Right lobe of liver (tissue), 4 donors: ENCODE measurements at regions not wholly inside any gene's neighbourhood (a gene's known extent, or its start where the extent isn't known, plus 50 kb on each side); places are given as distances from the start of the nearest gene placed in this dataset.

Experiments
- POLR2A ChIP-seq: fragments of 450-650 bp; IDR thresholded peaks from one replicate; pipeline ENCODE4 v1.6.1; 2017; ENCODE audit warnings: antibody characterized with exemption, mild to moderate bottlenecking
- TF ChIP-seq, protein P1 (sequence below), 4 donors: fragments of 200-600 bp in 3 of 4; fragments of 450-650 bp in 1 of 4; IDR thresholded peaks; one replicate each; pipeline versions ENCODE4 v1.5.1 to v1.8.0; 2016 to 2022; ENCODE audit warnings: antibody characterized with exemption in 4 of 4, mild to moderate bottlenecking in 2 of 4
- donor health status: DM: no; HTN: no; CAD: no.
- donor health status: DM: no; HTN: no; CAD: no.
- donor health status: DM: no; HTN: yes; CAD: no.

DNA sequence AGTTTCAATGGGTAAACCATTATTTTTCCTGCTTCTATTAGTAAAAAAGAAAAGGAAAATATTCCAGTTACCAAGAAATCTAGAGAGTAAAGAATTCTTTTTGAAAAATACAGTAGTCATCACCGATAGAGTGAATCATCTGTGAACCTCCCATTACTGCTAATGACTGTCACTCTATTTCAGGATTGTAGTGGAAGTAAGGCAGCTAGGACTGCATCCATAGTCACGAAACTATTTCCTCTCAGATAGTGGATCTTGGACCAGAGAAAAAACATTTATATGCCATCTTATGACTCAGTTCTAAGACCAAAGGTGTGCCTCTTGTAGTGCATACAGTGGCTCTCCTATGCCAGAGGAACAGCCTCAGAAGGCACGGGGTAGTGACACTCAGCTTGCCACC, 173.9 kb upstream of the PLEKHA5 start:
- TF ChIP-seq, protein P1, sequence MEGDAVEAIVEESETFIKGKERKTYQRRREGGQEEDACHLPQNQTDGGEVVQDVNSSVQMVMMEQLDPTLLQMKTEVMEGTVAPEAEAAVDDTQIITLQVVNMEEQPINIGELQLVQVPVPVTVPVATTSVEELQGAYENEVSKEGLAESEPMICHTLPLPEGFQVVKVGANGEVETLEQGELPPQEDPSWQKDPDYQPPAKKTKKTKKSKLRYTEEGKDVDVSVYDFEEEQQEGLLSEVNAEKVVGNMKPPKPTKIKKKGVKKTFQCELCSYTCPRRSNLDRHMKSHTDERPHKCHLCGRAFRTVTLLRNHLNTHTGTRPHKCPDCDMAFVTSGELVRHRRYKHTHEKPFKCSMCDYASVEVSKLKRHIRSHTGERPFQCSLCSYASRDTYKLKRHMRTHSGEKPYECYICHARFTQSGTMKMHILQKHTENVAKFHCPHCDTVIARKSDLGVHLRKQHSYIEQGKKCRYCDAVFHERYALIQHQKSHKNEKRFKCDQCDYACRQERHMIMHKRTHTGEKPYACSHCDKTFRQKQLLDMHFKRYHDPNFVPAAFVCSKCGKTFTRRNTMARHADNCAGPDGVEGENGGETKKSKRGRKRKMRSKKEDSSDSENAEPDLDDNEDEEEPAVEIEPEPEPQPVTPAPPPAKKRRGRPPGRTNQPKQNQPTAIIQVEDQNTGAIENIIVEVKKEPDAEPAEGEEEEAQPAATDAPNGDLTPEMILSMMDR (IDR thresholded peaks at IDR 0.05), result no peak
- no peak for TF ChIP-seq POLR2A
